Vagina (tissue), 2 donors: ENCODE measurements at regions not wholly inside any gene's neighbourhood (a gene's known extent, or its start where the extent isn't known, plus 50 kb on each side); places are given as distances from the start of the nearest gene placed in this dataset.

Experiments used
- DNase-seq, 2 donors: peaks; one replicate each; pipeline ENCODE4 v3.0.0-alpha.2; 2017; ENCODE audit errors: extremely low spot score in 2 of 2
- H3K27ac ChIP-seq: fragments of 200-600 bp; sonication (generic); one replicate; pipeline ENCODE4 v1.5.1; 2019
- H3K27me3 ChIP-seq: fragments of 200-600 bp; sonication (generic); one replicate; pipeline ENCODE4 v1.5.1; 2019
- H3K36me3 ChIP-seq, 2 donors: fragments of 200-600 bp; sonication (generic); one replicate each; pipeline ENCODE4 v1.5.1; 2017 to 2019
- H3K4me1 ChIP-seq: fragments of 200-600 bp; sonication (generic); one replicate; pipeline ENCODE4 v1.5.1; 2019
- H3K4me3 ChIP-seq, 2 donors: fragments of 200-600 bp; sonication (generic); 1 replicate in 1 of 2; 2 replicates in 1 of 2; pipeline ENCODE4 v1.5.1; 2016 to 2019
- H3K9me3 ChIP-seq: fragments of 200-600 bp; sonication (generic); one replicate; pipeline ENCODE4 v1.5.1; 2019
- CTCF ChIP-seq, 3 experiments: fragments of 450-650 bp in 2 of 3; fragments of 200-600 bp in 1 of 3; sonication (generic) in 1 of 3; IDR thresholded peaks; one replicate each; pipeline ENCODE4 v1.5.1; 2017 to 2019; ENCODE audit warnings: antibody characterized with exemption in 3 of 3, mild to moderate bottlenecking in 2 of 3, moderate library complexity in 2 of 3
- POLR2A ChIP-seq, 2 donors: fragments of 450-650 bp; IDR thresholded peaks; one replicate each; pipeline ENCODE4 v1.6.1; 2017; ENCODE audit warnings: antibody characterized with exemption in 2 of 2, mild to moderate bottlenecking in 2 of 2, moderate library complexity in 2 of 2
- POLR2AphosphoS5 ChIP-seq, 2 donors: sonication (generic); formaldehyde crosslinking; IDR thresholded peaks; one replicate each; pipeline ENCODE4 v1.9.0; 2017; ENCODE audit warnings: antibody characterized with exemption in 2 of 2, mild to moderate bottlenecking in 2 of 2, low read depth in 1 of 2; ENCODE audit not compliant: insufficient read depth in 1 of 2
- intact Hi-C: fragments of 100-400 bp; cut with DNase I; formaldehyde crosslinking; loops from one replicate; pipeline ENCODE4 v1.15.1; 2023

GRCh38 chr4:111945014-111945413 is 200.2 kb upstream of the FAM241A start:
- no peak for TF ChIP-seq CTCF (IDR thresholded peaks at IDR 0.05)
- TF ChIP-seq POLR2AphosphoS5 (IDR thresholded peaks at IDR 0.05; ENCODE audit: insufficient read depth in 1 of 2, low read depth in 1 of 2) = no peak
- TF ChIP-seq POLR2A (IDR thresholded peaks at IDR 0.05) = no peak
- intact Hi-C loops = no loop called here
- Histone ChIP-seq H3K27me3 (no peaks in the 10 kb centered on the region), H3K27ac (no peak overlapping the region), H3K4me1 (peaks cover 4% of the 10 kb centered on the region), H3K9me3 (no peaks in the 10 kb centered on the region), H3K4me3 (no peak overlapping the region), H3K36me3 (no peaks in the 10 kb centered on the region)
- DNase-seq = no peak

GRCh38 chr4:111946800-111947199 is 198.5 kb upstream of the FAM241A start:
- Histone ChIP-seq H3K27me3 (no peaks in the 10 kb centered on the region), H3K9me3 (no peaks in the 10 kb centered on the region), H3K36me3 (no peaks in the 10 kb centered on the region), H3K4me1 (peaks cover 4% of the 10 kb centered on the region), H3K4me3 (no peak overlapping the region), H3K27ac (no peak overlapping the region)
- TF ChIP-seq POLR2A (IDR thresholded peaks at IDR 0.05) (no peak), CTCF (IDR thresholded peaks at IDR 0.05) (no peak), POLR2AphosphoS5 (IDR thresholded peaks at IDR 0.05; ENCODE audit: insufficient read depth in 1 of 2, low read depth in 1 of 2) (no peak)
- DNase-seq = no peak
- intact Hi-C loops = no loop called here

- intact Hi-C loops = no loop called here
- no peak for TF ChIP-seq POLR2AphosphoS5 (IDR thresholded peaks at IDR 0.05; ENCODE audit: insufficient read depth in 1 of 2, low read depth in 1 of 2)
- no peak for TF ChIP-seq POLR2A (IDR thresholded peaks at IDR 0.05)
- TF ChIP-seq CTCF (IDR thresholded peaks at IDR 0.05) = no peak
- no peaks in the 10 kb centered on the region for H3K27me3 ChIP-seq
- H3K27ac ChIP-seq = no peak overlapping the region
- no peaks in the 10 kb centered on the region for H3K4me1 ChIP-seq
- no peak for DNase-seq
- H3K36me3 ChIP-seq = no peaks in the 10 kb centered on the region
- no peaks in the 10 kb centered on the region for H3K9me3 ChIP-seq
- no peak overlapping the region for H3K4me3 ChIP-seq
Observed at GRCh38 chr4:111952688-111953087, 192.6 kb upstream of the FAM241A start.

GRCh38 chr4:111954550-111954949 is 190.7 kb upstream of the FAM241A start:
- Histone ChIP-seq H3K4me1 (no peaks in the 10 kb centered on the region), H3K9me3 (no peaks in the 10 kb centered on the region), H3K27ac (no peak overlapping the region), H3K36me3 (no peaks in the 10 kb centered on the region), H3K27me3 (no peaks in the 10 kb centered on the region), H3K4me3 (no peak overlapping the region)
- TF ChIP-seq CTCF (IDR thresholded peaks at IDR 0.05) (no peak), POLR2AphosphoS5 (IDR thresholded peaks at IDR 0.05; ENCODE audit: insufficient read depth in 1 of 2, low read depth in 1 of 2) (no peak), POLR2A (IDR thresholded peaks at IDR 0.05) (no peak)
- DNase-seq = no peak
- intact Hi-C loops = no loop called here

GRCh38 chr4:111955001-111955400 is 190.3 kb upstream of the FAM241A start:
- intact Hi-C loops = no loop called here
- no peaks in the 10 kb centered on the region for H3K9me3 ChIP-seq
- H3K4me1 ChIP-seq = no peaks in the 10 kb centered on the region
- no peak for DNase-seq
- TF ChIP-seq POLR2AphosphoS5 (IDR thresholded peaks at IDR 0.05; ENCODE audit: insufficient read depth in 1 of 2, low read depth in 1 of 2) = no peak
- no peak for TF ChIP-seq CTCF (IDR thresholded peaks at IDR 0.05)
- TF ChIP-seq POLR2A (IDR thresholded peaks at IDR 0.05) = no peak
- H3K4me3 ChIP-seq = no peak overlapping the region
- H3K27ac ChIP-seq = no peak overlapping the region
- no peaks in the 10 kb centered on the region for H3K27me3 ChIP-seq
- no peaks in the 10 kb centered on the region for H3K36me3 ChIP-seq
